ENCODE measurements at regions not wholly inside any gene's neighbourhood (a gene's known extent, or its start where the extent isn't known, plus 50 kb on each side); places are given as distances from the start of the nearest gene placed in this dataset.

DNA sequence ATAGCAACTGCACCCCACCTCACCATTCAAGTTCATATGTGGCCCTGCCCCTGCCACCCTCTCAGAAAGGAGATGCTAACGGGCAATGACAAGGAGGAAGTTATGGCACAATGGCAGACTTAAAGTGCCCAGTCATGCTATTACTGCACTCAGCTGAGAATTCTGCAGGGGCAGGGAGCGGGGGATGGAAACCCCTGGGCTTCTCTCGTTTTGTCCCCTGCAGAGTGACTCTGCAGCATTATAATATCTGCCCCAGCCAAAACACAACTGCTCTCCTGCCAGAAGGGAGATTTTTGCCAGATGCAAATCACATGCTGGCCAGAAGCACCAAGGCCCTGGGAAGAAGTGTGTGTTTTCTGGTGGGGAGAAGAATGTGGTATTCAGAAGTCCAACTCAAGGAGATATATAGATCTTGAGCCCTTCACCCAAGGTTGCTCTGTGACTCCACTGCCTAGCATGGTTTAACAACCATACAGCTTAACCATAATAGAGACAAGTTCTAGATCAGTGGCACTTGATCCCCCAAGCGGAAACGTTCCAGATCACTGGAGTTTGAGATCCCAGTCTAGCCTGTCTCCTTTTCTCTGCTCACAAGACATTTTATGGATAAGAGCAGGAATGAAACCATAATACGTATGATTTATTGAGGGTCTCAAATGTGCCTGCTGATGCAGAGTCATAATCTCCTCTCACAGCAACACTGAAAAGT lies 207.0 kb upstream of the MAP3K1 start:
- 88% methylated on average over 1 of the region's 6 CpGs for WGBS (ENCODE audit: insufficient coverage)

GRCh38 chr5:56607551-56607950 lies 207.8 kb upstream of the MAP3K1 start:
- no peak for DNase-seq
- Histone ChIP-seq H3K36me3 (ENCODE audit: control insufficient read depth in 2 of 2, extremely low read depth in 1 of 2, insufficient read depth in 1 of 2, low read length in 1 of 2) (no peaks in the 10 kb centered on the region), H3K27me3 (replicated peaks in 1 of 2; ENCODE audit: control insufficient read depth in 2 of 2, extremely low read depth in 1 of 2, insufficient read depth in 2 of 2, low read length in 1 of 2) (no peaks in the 10 kb centered on the region), H3K4me1 (ENCODE audit: control insufficient read depth in 1 of 2, extremely low read depth in 1 of 2, insufficient read depth in 2 of 2, low read length in 2 of 2) (peaks cover 9 to 25% of the 10 kb centered on the region in 2 experiments), H3K4me3 (ENCODE audit: control insufficient read depth in 1 of 2, extremely low read depth in 1 of 2, low read length in 1 of 2) (no peak overlapping the region), H3K27ac (ENCODE audit: low read length) (no peak overlapping the region), H3K9me3 (no peaks in the 10 kb centered on the region)
- ChIA-PET CTCF (interaction anchor here in 1 of 2 donors (0.5 to 0.6 kb wide), 2 partner anchors 17 to 671 kb away, joined by 3 to 7 read pairs; no protein-coding TSS in a partner anchor), POLR2A (interaction anchor here in 1 of 2 donors (1.2 kb wide), 1 partner anchor 9 kb away, joined by 3 read pairs; no protein-coding TSS in a partner anchor)
- Mint-ChIP-seq H3K9me3 (peaks cover 6 to 15% (median 9%) of the 10 kb centered on the region in 3 donors), H3K4me1 (peaks cover 57 to 83% (median 70%) of the 10 kb centered on the region in 3 donors), H3K27me3 (no peaks in the 10 kb centered on the region), H3K27ac (peak overlapping the region; percentile 40 to 71), H3K36me3 (peaks cover 15% of the 10 kb centered on the region), H3K4me3 (no peak overlapping the region)
- WGBS (ENCODE audit: insufficient coverage) = 67% methylated on average over 1 of the region's 4 CpGs
- no peak for ATAC-seq (replicated peaks in 1 of 4)

More for the DNA sequence above, 207.0 kb upstream of the MAP3K1 start:
- no peaks in the 10 kb centered on the region for H3K27me3 Mint-ChIP-seq
- no peak overlapping the region for H3K27ac ChIP-seq (ENCODE audit: low read length)
- DNase-seq (peak in 1 of 35 experiments; percentile 12), ATAC-seq (replicated peaks in 1 of 4) (no peak)
- no peak overlapping the region for H3K4me3 ChIP-seq (ENCODE audit: control insufficient read depth in 1 of 2, extremely low read depth in 1 of 2, low read length in 1 of 2)
- H3K4me1 Mint-ChIP-seq = peaks cover 58 to 83% (median 78%) of the 10 kb centered on the region in 3 donors
- H3K36me3 Mint-ChIP-seq = peaks cover 17% of the 10 kb centered on the region
- H3K27me3 ChIP-seq (replicated peaks in 1 of 2; ENCODE audit: control insufficient read depth in 2 of 2, extremely low read depth in 1 of 2, insufficient read depth in 2 of 2, low read length in 1 of 2) = no peaks in the 10 kb centered on the region
- H3K4me3 Mint-ChIP-seq = no peak overlapping the region
- POLR2A ChIA-PET = interaction anchor here in 1 of 2 donors (0.6 to 1.2 kb wide), 2 partner anchors 8 to 528 kb away, joined by 3 to 13 read pairs; no protein-coding TSS in a partner anchor
- H3K36me3 ChIP-seq (ENCODE audit: control insufficient read depth in 2 of 2, extremely low read depth in 1 of 2, insufficient read depth in 1 of 2, low read length in 1 of 2) = no peaks in the 10 kb centered on the region
- H3K4me1 ChIP-seq (ENCODE audit: control insufficient read depth in 1 of 2, extremely low read depth in 1 of 2, insufficient read depth in 2 of 2, low read length in 2 of 2) = peaks cover 15 to 27% of the 10 kb centered on the region in 2 experiments
- H3K9me3 Mint-ChIP-seq = peaks cover 6 to 15% (median 9%) of the 10 kb centered on the region in 3 donors
- no peak overlapping the region for H3K27ac Mint-ChIP-seq
- no peaks in the 10 kb centered on the region for H3K9me3 ChIP-seq
- CTCF ChIA-PET = interaction anchor here in 1 of 2 donors (0.6 kb wide), 1 partner anchor 672 kb away, joined by 3 read pairs; no protein-coding TSS in a partner anchor

GRCh38 chr5:56607074-56607473 lies 208.3 kb upstream of the MAP3K1 start:
- Mint-ChIP-seq H3K9me3 (peaks cover 6 to 15% (median 9%) of the 10 kb centered on the region in 3 donors), H3K27ac (peak overlapping the region; percentile 40 to 71), H3K36me3 (peaks cover 15% of the 10 kb centered on the region), H3K27me3 (no peaks in the 10 kb centered on the region), H3K4me3 (no peak overlapping the region), H3K4me1 (peaks cover 57 to 83% (median 70%) of the 10 kb centered on the region in 3 donors)
- H3K27ac ChIP-seq (ENCODE audit: low read length) = no peak overlapping the region
- 57% methylated on average over 2 of the region's 4 CpGs for whole genome bisulfite sequencing (ENCODE audit: insufficient coverage)
- ChIA-PET CTCF (interaction anchor here in 1 of 2 donors (0.5 kb wide), 1 partner anchor 17 kb away, joined by 7 read pairs; no protein-coding TSS in a partner anchor), POLR2A (interaction anchor here in 1 of 2 donors (1.2 kb wide), 1 partner anchor 10 kb away, joined by 3 read pairs; no protein-coding TSS in a partner anchor)
- DNase-seq (no peak), ATAC-seq (replicated peaks in 1 of 4) (no peak)
- H3K27me3 ChIP-seq (replicated peaks in 1 of 2; ENCODE audit: control insufficient read depth in 2 of 2, extremely low read depth in 1 of 2, insufficient read depth in 2 of 2, low read length in 1 of 2) = no peaks in the 10 kb centered on the region
- H3K4me1 ChIP-seq (ENCODE audit: control insufficient read depth in 1 of 2, extremely low read depth in 1 of 2, insufficient read depth in 2 of 2, low read length in 2 of 2) = peaks cover 4 to 21% of the 10 kb centered on the region in 2 experiments
- no peak overlapping the region for H3K4me3 ChIP-seq (ENCODE audit: control insufficient read depth in 1 of 2, extremely low read depth in 1 of 2, low read length in 1 of 2)
- no peaks in the 10 kb centered on the region for H3K36me3 ChIP-seq (ENCODE audit: control insufficient read depth in 2 of 2, extremely low read depth in 1 of 2, insufficient read depth in 1 of 2, low read length in 1 of 2)
- H3K9me3 ChIP-seq = no peaks in the 10 kb centered on the region

- no peaks in the 10 kb centered on the region for H3K27me3 ChIP-seq (replicated peaks in 1 of 2; ENCODE audit: control insufficient read depth in 2 of 2, extremely low read depth in 1 of 2, insufficient read depth in 2 of 2, low read length in 1 of 2)
- H3K9me3 Mint-ChIP-seq = peaks cover 0 to 8% (median 4%) of the 10 kb centered on the region in 3 donors
- no peak for ATAC-seq (replicated peaks in 1 of 4)
- no peak overlapping the region for H3K4me3 Mint-ChIP-seq
- H3K27me3 Mint-ChIP-seq = no peaks in the 10 kb centered on the region
- peaks cover 6 to 21% of the 10 kb centered on the region in 2 experiments for H3K4me1 ChIP-seq (ENCODE audit: control insufficient read depth in 1 of 2, extremely low read depth in 1 of 2, insufficient read depth in 2 of 2, low read length in 2 of 2)
- no peaks in the 10 kb centered on the region for H3K9me3 ChIP-seq
- no CpG with 5 or more reads among the region's 3 CpGs for WGBS (ENCODE audit: insufficient coverage)
- peaks cover 8% of the 10 kb centered on the region for H3K36me3 Mint-ChIP-seq
- H3K27ac Mint-ChIP-seq = no peak overlapping the region
- no peak overlapping the region for H3K4me3 ChIP-seq (ENCODE audit: control insufficient read depth in 1 of 2, extremely low read depth in 1 of 2, low read length in 1 of 2)
- ChIA-PET POLR2A (interaction anchor here in 1 of 2 donors (0.6 kb wide), 1 partner anchor 62 kb away, joined by 3 read pairs; no protein-coding TSS in a partner anchor), CTCF (interaction anchor here in 1 of 2 donors (0.7 kb wide), 1 partner anchor 8 kb away, joined by 3 read pairs; no protein-coding TSS in a partner anchor)
- peaks cover 56 to 83% (median 63%) of the 10 kb centered on the region in 3 donors for H3K4me1 Mint-ChIP-seq
- no peak for DNase-seq
- H3K27ac ChIP-seq (ENCODE audit: low read length) = no peak overlapping the region
- no peaks in the 10 kb centered on the region for H3K36me3 ChIP-seq (ENCODE audit: control insufficient read depth in 2 of 2, extremely low read depth in 1 of 2, insufficient read depth in 1 of 2, low read length in 1 of 2)
Measured at GRCh38 chr5:56606192-56606591, 209.2 kb upstream of the MAP3K1 start.

DNA sequence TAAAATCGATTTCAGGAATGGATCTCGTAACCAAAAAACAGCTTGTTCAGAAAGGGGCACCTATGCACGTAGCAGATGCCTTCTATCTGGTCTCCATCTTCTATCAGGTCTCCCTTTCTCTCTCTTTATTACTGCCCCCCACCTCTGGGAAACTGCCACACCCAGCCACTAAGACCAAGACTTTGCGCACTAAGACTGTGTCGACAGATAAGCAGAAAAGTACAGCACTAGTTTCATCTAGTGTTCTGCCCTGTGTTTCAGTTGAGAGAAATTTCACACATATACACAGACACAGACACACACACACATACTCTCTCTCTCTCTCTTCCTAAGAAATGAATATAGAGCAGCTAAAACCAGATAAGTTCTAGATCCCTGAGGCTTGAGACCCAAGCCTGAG lies 210.1 kb upstream of the MAP3K1 start:
- peaks cover 53 to 83% (median 54%) of the 10 kb centered on the region in 3 donors for H3K4me1 Mint-ChIP-seq

DNA sequence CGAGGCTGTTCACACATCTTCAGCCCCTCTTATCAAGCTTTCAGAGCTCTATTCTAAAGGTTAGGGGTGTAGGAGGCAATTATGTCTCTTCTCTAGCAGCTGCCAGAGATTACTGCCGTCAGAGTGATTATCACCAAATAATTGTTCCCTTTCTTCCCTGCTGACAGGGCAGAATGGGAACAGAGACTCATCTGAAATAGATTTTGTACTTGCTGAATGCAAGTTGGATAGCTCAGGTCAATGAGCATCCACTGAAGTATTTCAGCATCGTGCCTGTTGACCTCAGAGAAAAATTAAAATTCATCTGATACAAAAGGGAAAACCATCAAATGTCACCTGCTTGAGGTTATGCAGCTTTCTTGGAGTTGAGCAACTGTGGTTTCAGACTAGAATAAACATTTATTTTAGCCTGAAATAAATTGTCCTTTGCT lies 213.7 kb upstream of the MAP3K1 start:
- Mint-ChIP-seq H3K4me1 (peaks cover 40 to 62% (median 40%) of the 10 kb centered on the region in 3 donors), H3K27me3 (no peaks in the 10 kb centered on the region), H3K9me3 (no peaks in the 10 kb centered on the region), H3K4me3 (no peak overlapping the region), H3K27ac (no peak overlapping the region), H3K36me3 (no peaks in the 10 kb centered on the region)
- Histone ChIP-seq H3K4me1 (ENCODE audit: control insufficient read depth in 1 of 2, extremely low read depth in 1 of 2, insufficient read depth in 2 of 2, low read length in 2 of 2) (peaks cover 0 to 2% of the 10 kb centered on the region in 2 experiments), H3K9me3 (no peaks in the 10 kb centered on the region), H3K27me3 (replicated peaks in 1 of 2; ENCODE audit: control insufficient read depth in 2 of 2, extremely low read depth in 1 of 2, insufficient read depth in 2 of 2, low read length in 1 of 2) (no peaks in the 10 kb centered on the region), H3K4me3 (ENCODE audit: control insufficient read depth in 1 of 2, extremely low read depth in 1 of 2, low read length in 1 of 2) (no peak overlapping the region), H3K27ac (ENCODE audit: low read length) (no peak overlapping the region), H3K36me3 (ENCODE audit: control insufficient read depth in 2 of 2, extremely low read depth in 1 of 2, insufficient read depth in 1 of 2, low read length in 1 of 2) (no peaks in the 10 kb centered on the region)
- ATAC-seq (replicated peaks in 1 of 4) (no peak), DNase-seq (no peak)
- CTCF ChIA-PET = no interaction called here
- POLR2A ChIA-PET = no interaction called here
- WGBS (ENCODE audit: insufficient coverage) = no CpG with 5 or more reads among the region's 3 CpGs

More for the DNA sequence above, 210.1 kb upstream of the MAP3K1 start:
- ChIA-PET POLR2A (no interaction called here), CTCF (no interaction called here)
- peak overlapping the region in 1 of 2 donors; percentile 38 for H3K27ac Mint-ChIP-seq
- no peaks in the 10 kb centered on the region for H3K27me3 Mint-ChIP-seq
- no peaks in the 10 kb centered on the region for H3K9me3 ChIP-seq
- H3K4me1 ChIP-seq (ENCODE audit: control insufficient read depth in 1 of 2, extremely low read depth in 1 of 2, insufficient read depth in 2 of 2, low read length in 2 of 2) = peaks cover 6 to 15% of the 10 kb centered on the region in 2 experiments
- H3K27ac ChIP-seq (ENCODE audit: low read length) = no peak overlapping the region
- no peaks in the 10 kb centered on the region for H3K36me3 ChIP-seq (ENCODE audit: control insufficient read depth in 2 of 2, extremely low read depth in 1 of 2, insufficient read depth in 1 of 2, low read length in 1 of 2)
- H3K36me3 Mint-ChIP-seq = no peaks in the 10 kb centered on the region
- H3K4me3 ChIP-seq (ENCODE audit: control insufficient read depth in 1 of 2, extremely low read depth in 1 of 2, low read length in 1 of 2) = no peak overlapping the region
- DNase-seq (no peak), ATAC-seq (replicated peaks in 1 of 4) (no peak)
- no peaks in the 10 kb centered on the region for H3K9me3 Mint-ChIP-seq
- H3K27me3 ChIP-seq (replicated peaks in 1 of 2; ENCODE audit: control insufficient read depth in 2 of 2, extremely low read depth in 1 of 2, insufficient read depth in 2 of 2, low read length in 1 of 2) = no peaks in the 10 kb centered on the region
- H3K4me3 Mint-ChIP-seq = no peak overlapping the region
- WGBS (ENCODE audit: insufficient coverage) = 85% methylated on average over 5 of the region's 5 CpGs
